Right lobe of liver (tissue), 4 donors: ENCODE measurements at regions not wholly inside any gene's neighbourhood (a gene's known extent, or its start where the extent isn't known, plus 50 kb on each side); places are given as distances from the start of the nearest gene placed in this dataset.

Experiments
- CTCF ChIP-seq, 4 donors: fragments of 200-600 bp in 3 of 4; fragments of 450-650 bp in 1 of 4; IDR thresholded peaks; one replicate each; pipeline versions ENCODE4 v1.5.1 to v1.8.0; 2016 to 2022; ENCODE audit warnings: antibody characterized with exemption in 4 of 4, mild to moderate bottlenecking in 2 of 4
- POLR2A ChIP-seq: fragments of 450-650 bp; IDR thresholded peaks from one replicate; pipeline ENCODE4 v1.6.1; 2017; ENCODE audit warnings: antibody characterized with exemption, mild to moderate bottlenecking
- donor health status: DM: no; HTN: no; CAD: no.
- donor health status: DM: no; HTN: no; CAD: no.
- donor health status: DM: no; HTN: yes; CAD: no.

DNA sequence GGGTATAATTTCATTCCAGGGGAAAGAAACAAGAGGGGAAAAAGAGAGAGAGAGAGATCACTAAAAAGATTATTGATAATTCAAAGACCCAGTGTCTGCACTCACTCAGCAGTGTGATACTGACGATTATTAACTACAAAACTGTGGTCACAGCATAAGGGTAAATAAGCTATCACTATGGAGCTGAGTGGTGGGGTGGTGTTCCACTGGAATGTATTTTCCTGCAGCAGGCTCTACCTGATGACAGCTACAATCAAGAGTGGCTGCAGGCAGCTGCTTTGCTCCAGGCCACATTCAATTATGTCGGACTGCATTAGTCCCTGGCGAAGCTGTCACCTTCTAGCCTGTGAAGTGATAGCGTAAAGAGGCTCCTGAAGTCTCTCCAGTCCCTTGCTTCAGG is 122.2 kb upstream of the TFAP2D start:
- no peak for TF ChIP-seq POLR2A
- TF ChIP-seq CTCF (IDR thresholded peaks at IDR 0.05): no peak
